Jurkat, Clone E6-1 (cell line): ENCODE measurements at regions not wholly inside any gene's neighbourhood (a gene's known extent, or its start where the extent isn't known, plus 50 kb on each side); places are given as distances from the start of the nearest gene placed in this dataset.

ENCODE experiments used
- DNase-seq: peaks from one replicate; pipeline ENCODE4 v3.0.0-alpha.2; 2011; ENCODE audit warnings: low read depth, low spot score
- H3K4me3 ChIP-seq: 2 replicates; pipeline ENCODE4 v1.5.1; 2011; ENCODE audit warnings: mild to moderate bottlenecking, low read length, control low read depth, moderate library complexity

DNA sequence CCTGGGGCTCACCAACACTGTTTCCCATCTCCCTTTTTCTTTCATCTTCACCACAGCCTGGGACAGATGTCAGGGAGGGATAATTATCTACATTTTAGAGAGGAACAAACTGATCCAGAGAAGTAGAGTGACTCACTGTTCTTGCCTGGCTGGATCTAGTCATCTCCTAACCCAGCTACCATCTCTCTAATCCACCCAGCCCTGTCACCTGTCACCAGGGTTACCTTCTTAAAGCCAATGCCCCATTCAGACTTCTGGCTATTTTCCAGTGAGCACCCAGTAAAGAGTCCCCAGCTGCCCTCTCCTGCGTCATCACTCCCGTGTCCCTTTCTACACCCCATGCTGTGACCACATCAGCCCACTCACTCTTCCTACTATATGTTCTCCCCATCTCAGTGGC lies 68.4 kb upstream of the DUSP5 start:
- H3K4me3 ChIP-seq = no peak overlapping the region
- no peak for DNase-seq

DNA sequence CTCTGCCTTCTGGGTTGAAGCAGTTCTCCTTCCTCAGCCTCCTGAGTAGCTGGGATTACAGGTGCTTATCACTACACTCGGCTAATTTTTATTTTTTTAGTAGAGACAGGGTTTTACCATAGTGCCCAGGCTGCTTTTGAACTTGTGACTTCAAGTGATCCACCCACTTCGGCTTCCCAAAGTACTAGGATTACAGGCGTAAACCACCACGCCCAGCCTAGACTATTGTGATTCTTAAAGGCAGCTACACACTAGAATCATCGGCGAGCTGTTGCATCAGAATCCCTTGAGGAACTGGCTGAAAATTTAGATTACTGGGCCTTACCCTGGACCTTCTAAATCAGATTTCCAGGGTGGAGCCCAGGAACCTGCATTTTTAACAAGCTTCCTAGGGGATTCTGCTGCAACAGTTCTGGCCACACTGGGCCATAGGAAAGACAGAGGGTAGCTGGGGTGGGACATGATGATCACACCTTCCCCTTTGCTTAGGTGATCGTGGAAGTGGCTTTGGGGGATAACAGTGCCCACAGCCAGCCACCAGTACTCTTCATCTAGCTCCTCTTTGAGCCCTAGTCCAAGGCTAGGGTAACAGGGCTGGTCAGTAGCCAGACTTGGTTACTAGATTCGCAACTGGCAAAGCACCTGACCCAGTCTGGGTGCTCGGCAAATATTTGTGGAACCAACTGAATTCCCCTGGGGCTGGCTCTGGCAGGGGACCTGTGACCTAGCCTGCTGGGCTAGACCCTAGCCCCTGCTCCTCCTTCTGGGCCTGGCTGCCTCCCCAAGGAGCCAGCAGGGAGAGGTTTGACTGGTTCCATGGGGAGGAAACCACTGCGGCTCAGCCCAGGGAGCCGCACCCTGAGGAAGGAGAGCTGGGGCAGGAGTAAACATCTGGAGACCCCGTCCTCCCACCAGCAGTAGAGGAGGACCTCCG lies 67.1 kb upstream of the DUSP5 start:
- no peak overlapping the region for H3K4me3 ChIP-seq
- DNase-seq = no peak

DNA sequence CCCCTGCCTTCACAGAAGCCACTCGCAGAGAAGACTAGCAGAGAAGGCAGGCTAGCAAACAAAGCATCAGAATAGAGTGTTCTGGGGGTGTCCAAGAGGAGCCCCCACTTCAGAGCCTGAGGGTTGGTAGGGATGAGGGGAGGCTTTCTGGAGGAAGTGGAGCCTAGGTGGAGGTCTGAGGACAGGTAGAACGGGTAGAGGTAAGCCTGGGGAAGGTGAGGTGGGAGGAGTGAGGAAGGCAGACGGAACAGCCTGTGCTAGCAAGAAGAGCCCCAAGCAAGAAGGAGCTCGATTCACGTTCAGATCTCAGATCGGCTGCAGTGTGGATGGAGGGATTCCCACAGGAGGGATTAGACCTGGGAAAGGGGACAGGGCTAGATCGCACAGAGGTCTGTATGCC lies 66.0 kb upstream of the DUSP5 start:
- DNase-seq = no peak
- H3K4me3 ChIP-seq = no peak overlapping the region

DNA sequence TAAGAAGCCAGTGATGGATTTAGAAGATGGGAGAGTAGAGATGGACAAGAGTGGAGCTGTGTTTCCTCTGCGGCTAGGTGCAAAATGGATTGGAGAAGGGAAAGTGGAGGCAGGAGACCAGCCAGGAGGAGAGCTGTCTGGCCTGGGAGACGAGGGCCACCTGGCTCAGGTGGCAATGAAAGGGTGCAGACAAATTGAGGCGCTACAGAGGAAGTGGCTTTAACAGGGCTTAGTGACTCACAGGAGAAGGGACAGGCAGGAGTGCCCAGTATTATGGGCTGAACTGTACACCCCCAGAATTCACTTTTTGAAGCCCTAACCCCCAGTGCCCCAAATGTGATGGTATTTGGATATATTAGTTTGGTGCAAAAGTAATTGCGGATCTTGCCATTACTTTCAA lies 65.6 kb upstream of the DUSP5 start:
- H3K4me3 ChIP-seq = no peak overlapping the region
- DNase-seq = no peak

DNA sequence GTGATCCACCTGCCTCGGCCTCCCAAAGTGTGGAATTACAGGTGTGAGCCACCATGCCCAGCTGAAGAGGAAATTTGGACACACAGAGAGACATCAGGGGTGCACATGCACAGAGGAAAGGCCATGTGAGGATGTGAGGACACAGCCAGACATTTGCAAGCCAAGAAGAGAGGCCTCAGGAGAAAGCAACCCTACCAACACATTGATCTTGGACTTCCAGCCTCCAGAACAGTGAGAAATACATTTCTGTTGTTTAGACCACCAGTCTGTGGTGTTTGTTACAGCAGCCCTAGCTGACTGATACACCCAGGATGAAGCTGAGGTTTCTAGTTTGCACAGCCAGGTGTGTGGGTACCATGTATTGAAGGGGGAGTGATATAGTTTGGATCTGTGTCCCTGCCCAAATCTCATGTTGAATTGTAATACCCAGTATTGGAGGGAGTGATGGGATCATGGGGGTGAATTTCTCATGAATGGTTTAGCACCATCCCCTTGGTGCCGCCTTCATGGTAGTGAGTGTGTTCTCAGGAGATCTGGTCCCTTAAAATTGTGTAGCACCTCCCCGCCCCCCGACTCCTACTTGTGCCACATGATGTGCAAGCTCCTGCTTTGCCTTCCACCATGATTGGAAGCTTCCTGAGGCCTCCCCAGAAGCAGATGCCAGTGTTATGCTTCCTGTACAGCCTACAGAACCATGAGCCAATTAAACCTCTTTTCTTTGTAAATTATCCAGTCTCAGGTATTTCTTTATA lies 64.7 kb upstream of the DUSP5 start:
- no peak for DNase-seq
- H3K4me3 ChIP-seq = no peak overlapping the region

DNA sequence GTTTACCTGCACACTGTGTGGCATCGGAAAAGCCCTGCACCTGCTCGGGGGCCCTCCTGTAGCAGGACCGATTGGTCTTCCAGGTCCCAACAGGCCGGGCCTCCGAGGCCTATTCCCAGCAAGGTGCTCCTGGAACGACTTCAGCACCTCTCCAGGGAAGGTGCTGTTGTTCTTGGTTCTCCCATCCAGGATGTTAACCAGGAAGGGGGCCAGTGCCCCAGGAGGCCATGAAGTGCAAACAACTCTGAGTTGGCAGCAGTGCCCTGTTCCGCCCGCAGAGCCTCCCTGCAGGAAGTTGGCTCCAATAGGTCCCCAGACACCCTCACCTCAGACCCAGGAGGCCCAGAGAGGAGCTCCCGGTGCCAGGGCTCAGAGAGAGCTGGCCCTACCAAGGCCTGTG lies 64.0 kb upstream of the DUSP5 start:
- no peak overlapping the region for H3K4me3 ChIP-seq
- no peak for DNase-seq

DNA sequence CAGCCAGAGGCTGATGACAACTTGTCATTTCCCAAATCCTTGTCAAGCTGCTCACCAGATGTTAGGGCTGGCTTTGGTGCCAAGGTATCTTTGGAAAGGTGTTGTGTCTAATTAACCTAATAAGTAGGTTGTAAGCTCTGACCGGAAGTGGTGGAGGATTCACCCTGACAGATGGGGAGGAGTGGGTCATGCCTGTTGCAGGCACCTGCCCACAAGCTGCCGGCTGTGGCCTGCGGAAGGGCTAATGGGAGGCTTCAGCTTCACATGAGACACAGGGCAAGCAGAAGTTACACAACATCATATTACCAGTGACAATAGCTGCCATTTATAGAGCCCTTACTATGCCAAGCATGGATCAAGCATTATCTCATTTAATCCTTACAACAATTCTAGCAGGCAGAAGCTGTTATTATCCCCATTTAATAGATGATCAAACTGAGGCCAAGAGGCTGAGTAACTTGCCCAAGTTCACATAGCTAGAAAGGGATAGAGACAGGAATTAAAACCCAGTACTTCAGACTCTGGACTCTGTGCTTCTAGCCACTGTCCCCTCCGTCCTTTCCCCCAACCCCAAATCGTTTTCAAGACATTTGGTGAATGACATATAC lies 63.1 kb upstream of the DUSP5 start:
- no peak overlapping the region for H3K4me3 ChIP-seq
- no peak for DNase-seq

DNA sequence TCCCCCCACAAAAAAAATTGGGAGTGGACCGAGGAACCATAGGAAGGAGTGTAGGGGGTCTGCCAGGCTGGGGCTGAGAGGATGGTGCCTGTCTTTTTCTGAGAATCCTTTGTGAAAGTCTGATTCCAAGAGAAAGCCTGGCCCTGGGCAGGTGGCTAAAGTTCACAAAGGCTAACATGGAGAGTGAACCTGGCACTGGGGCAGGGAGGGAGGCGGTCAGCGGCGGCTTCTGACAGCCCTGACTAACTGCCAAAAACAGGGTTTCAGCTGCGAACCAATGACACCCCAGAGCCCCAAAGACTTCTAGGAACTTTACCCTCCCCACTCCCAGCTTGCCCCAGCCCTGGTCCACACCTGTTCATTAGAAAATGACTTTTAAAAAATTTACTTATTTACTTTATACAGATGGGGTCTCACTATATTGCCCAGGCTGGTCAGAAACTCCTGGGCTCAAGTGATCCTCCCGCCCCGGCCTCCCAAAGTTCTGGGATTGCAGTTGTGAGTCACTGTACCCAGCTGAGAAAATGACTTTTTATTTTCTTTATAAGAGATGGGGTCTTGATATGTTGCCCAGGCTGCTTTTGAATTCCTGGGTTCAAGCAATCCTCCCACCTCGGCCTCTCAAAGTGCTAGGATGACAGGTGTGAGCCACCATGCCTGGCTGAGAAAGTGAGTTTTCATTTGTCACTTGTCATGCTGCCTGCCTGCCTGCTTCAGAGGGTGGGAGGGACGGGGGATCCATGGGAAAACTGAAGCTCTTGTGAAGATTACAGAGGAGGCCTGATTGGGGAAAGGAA lies 61.0 kb upstream of the DUSP5 start:
- no peak for DNase-seq
- no peak overlapping the region for H3K4me3 ChIP-seq

DNA sequence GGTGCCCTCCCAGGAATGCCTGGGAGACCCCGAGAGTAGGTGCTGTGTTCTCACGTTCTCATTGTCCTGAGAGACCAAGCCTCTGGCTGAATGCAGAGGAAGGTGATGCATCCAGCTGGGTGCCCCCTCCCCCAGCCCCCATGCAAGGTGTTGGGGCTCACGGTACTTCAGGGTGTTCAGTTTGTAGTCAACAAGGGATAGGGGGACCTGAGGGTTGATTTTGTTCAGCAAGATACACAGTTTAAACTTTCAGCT lies 60.4 kb upstream of the DUSP5 start:
- DNase-seq = no peak
- no peak overlapping the region for H3K4me3 ChIP-seq

DNA sequence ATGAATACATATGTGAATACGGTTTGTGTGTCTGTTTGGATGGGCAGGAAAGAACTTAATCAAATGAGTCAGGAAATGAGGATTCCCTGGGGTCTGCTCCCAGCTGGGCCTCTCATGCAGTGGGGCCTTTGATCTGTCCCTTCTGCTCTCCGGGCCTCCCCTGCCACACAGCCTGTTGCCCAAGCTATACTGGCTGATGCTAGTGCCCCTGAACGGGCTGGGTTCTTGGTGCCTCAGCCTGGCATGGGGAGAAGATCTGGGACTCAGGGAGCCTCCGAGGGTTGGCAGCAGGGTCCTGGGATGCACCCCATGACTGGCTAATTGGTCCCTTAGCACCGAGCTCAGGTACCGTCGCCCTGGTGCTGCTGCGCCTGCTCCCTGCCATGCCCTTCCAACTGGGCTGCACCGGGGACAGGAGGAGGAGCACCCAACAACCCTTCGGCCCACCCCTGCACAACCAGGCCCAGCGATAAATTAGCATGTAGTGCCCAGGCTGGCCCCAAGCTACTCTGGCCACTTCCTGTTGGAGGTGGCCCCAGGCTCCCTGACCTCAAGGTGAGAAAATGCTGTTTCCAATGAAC lies 59.9 kb upstream of the DUSP5 start:
- no peak for DNase-seq
- H3K4me3 ChIP-seq = no peak overlapping the region

DNA sequence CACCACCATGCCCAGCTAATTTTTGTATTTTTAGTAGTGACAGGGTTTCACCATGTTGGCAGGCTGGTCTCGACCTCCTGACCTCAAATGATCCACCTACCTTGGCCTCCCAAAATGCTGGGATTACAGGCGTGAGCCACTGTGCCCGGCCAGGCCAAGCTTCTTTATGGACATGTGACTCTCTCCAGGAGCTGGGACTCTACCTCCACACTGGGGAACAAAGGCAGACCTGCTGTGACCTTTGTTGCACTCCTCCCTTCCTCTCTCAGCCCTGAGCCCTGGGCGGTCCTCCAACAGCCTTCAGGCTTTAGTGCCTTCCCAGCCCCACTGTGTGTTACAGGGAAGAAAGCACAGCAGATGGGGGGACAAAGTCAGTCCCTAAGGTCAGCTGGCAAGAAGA lies 55.0 kb upstream of the DUSP5 start:
- no peak for DNase-seq
- H3K4me3 ChIP-seq = no peak overlapping the region

DNA sequence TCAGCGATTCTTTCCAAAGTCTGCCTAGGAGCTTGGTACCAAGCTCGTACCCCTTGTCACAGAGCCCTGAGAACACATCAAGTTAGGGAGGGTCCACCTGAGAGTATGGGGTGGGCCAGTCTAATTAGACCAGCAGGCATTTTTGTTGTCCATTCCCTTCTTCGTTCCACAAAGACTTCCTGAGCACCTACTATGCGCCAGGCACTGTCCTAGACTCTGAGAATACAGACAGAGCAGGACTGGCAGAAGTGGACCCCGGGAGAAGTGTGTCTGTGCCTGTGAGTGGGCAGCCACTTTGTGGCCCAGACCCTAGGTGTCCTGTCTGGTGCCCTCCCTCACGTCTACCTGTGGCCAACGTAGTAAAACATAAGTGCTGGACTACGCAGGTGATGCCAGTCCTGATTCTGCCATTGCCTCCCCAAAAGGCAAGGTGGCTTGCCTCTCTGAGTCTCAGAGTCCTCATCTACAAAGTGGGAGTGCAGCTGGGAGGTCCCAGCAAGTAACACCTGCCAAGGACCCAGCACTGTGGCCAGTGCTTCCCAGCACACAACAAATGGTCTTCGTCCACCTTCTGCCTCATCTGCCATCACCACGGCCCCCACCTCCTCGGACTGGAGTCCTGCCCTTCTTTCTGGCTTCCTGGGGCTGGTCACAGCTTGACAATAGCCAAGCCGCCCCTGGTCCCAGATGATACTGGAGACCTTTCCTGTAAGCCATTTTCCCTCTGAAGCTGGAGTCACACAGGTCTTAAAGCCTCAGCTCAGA lies 54.3 kb upstream of the DUSP5 start:
- no peak overlapping the region for H3K4me3 ChIP-seq
- DNase-seq = no peak

DNA sequence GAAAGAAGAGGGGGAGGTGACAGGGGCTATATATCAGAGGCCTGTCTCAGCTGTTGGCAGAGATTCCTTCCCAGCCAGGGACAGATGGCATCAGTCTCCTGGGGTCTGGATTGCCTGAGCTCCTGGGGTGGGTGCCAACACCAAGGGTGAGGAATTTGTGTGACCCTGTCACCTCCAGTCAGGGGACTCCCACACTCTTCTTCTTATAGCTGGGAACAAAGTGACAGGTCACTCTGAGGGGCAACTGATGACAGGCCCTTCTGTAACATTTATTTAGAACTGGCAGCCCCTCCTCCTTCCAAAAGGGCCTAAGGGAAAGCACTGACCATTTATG lies 53.7 kb upstream of the DUSP5 start:
- no peak for DNase-seq
- no peak overlapping the region for H3K4me3 ChIP-seq

DNA sequence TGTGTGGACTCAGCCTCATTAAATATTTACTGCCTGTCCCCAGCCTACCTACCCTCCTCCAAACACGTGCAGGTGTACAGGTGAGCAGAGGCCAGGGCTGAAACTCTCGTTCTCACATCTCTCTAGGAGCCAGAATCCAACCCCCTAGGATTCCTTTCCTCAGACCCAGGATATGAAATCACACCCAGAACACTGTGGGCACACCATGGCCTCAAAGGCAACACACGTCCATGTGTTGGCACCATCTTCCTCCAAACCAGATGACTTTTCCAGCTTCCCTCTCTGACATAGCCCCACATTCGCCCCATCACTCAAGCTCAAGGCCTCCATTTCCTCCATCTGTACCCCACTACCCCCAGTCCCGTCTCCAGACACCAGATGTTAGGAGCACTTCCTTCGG lies 51.8 kb upstream of the DUSP5 start:
- H3K4me3 ChIP-seq = no peak overlapping the region
- no peak for DNase-seq

DNA sequence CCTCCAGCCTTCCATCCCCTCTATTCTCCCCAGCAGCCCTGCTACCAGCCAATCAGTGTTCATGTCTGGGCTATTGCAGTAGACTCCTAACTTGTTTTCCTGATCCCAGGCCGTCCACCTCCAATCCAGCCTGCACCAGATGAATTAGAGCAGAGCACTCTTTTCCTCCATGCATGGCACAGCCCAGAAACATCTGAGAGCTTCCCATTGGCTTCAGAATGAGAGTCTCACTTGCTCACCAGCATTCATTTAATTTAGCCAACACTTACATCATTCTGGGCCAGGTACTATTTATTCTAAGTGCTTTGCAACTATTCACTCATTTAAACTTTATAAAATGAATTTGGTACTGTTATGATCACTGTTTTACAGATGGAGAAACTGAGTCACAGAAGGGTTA lies 51.4 kb upstream of the DUSP5 start:
- H3K4me3 ChIP-seq = no peak overlapping the region

DNA sequence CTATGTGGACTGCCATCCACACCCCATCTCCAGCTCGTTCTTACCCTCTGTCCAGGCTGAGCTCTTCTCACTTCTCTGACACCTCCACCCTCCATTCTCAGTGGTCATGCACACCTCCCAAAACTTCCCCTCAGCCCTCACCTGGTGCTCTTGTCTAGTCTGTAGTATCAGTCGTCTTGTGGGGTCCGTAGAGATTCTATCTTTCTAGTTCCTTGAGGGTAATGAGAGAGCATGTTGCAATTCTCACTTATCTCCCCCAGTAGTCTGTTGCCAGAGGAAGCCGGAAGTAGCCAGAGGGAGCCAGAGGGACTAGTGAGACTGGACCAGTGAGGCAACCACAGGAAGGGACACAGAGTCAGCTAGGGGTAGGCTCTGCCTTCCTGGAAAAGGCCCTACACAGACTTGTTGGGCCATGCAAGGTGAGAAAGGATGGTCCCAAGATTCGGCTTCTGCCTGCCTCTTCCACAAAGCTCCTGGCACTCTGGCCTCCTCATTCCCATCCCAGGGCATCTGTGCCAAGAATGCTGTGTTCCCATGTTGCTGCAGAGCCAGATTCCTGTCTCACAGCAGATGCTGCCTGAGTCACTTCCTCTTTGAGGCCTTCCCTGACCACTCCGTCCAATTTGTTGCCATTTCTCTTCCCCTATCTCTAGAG lies 50.6 kb upstream of the DUSP5 start:
- no peak overlapping the region for H3K4me3 ChIP-seq
- no peak for DNase-seq

More for the DNA sequence above, 51.4 kb upstream of the DUSP5 start:
- no peak for DNase-seq

DNA sequence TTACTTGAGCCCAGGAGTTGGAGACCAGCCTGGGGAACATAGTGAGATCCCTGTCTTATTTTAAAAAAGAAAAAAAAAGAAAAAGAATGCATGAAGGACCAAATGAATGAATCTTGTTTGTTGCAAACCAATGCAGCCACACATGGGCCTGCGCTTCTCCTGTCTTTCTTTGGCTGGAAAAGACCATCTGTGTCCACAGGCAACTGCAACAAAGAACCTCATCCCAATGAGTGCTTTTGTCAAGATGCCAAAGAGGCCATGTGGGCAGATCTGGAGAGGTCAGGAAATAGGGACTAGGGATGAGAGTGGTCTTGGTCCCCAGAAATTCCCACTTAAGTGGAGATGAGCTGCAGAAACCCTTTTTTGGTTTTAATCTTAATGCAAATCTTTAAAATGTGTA lies 49.8 kb upstream of the DUSP5 start:
- no peak overlapping the region for H3K4me3 ChIP-seq
- no peak for DNase-seq
